Brain microvascular endothelial cell (primary cell): ENCODE measurements at regions not wholly inside any gene's neighbourhood (a gene's known extent, or its start where the extent isn't known, plus 50 kb on each side); places are given as distances from the start of the nearest gene placed in this dataset.
A peak's percentile ranks its signal among the peaks of the same experiment; 100 is the strongest.

Experiments
- DNase-seq: peaks from one replicate; pipeline ENCODE4 v3.0.0-alpha.2; 2020
- H3K27ac ChIP-seq: fragments of 250-450 bp; sonication (Bioruptor Pico); 2 replicates; pipeline ENCODE4 v1.5.1; 2020; ENCODE audit warnings: mild to moderate bottlenecking, moderate library complexity
- H3K27me3 ChIP-seq: fragments of 250-450 bp; sonication (Bioruptor Pico); replicated peaks from 2 replicates; pipeline ENCODE4 v1.5.1; 2020; ENCODE audit warnings: mild to moderate bottlenecking
- H3K36me3 ChIP-seq: fragments of 250-450 bp; sonication (Bioruptor Pico); replicated peaks from 2 replicates; pipeline ENCODE4 v1.5.1; 2020; ENCODE audit warnings: mild to moderate bottlenecking
- H3K4me3 ChIP-seq: 2 replicates; pipeline ENCODE4 v1.5.1; 2011; ENCODE audit warnings: low read depth, mild to moderate bottlenecking, control low read depth, low read length, moderate library complexity
- in situ Hi-C: cut with HindIII; loops from 2 replicates; pipeline ENCODE4 v1.10.0; 2017; ENCODE audit warnings: low sequenced_read_pairs, low pct_ligation_motif_present
- TF ChIP-seq, protein P1 (sequence below): IDR thresholded peaks from 2 replicates; pipeline ENCODE4 v1.5.1; 2011; ENCODE audit warnings: low read depth, mild to moderate bottlenecking, moderate library complexity, low read length, control low read depth, inconsistent platforms; ENCODE audit errors: missing control alignments

DNA sequence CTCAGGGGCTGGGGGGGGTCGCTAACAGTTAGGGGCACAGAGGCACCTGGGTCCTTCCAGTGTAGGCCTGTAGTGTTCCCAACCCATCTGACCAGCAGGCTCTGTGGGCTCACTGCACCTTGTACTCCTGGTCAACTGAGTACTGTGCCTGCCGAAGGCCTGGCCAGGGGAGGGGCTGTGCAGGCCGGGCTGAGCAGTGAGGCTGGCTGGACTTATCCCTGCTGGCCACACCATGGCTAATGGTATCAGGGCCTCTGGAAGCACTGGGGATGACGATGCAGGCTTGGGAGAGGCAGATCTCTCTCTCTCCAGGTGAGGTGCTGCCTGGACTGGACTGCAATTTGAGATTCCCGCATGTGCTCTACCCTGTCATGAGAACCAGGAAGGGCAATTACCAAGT lies 58.9 kb upstream of the SDK2 start:
- in situ Hi-C loops = no loop called here
- Histone ChIP-seq H3K27me3 (no peaks in the 10 kb centered on the region), H3K4me3 (no peak overlapping the region), H3K36me3 (no peaks in the 10 kb centered on the region), H3K27ac (no peak overlapping the region)
- DNase-seq = no peak
- TF ChIP-seq, protein P1, sequence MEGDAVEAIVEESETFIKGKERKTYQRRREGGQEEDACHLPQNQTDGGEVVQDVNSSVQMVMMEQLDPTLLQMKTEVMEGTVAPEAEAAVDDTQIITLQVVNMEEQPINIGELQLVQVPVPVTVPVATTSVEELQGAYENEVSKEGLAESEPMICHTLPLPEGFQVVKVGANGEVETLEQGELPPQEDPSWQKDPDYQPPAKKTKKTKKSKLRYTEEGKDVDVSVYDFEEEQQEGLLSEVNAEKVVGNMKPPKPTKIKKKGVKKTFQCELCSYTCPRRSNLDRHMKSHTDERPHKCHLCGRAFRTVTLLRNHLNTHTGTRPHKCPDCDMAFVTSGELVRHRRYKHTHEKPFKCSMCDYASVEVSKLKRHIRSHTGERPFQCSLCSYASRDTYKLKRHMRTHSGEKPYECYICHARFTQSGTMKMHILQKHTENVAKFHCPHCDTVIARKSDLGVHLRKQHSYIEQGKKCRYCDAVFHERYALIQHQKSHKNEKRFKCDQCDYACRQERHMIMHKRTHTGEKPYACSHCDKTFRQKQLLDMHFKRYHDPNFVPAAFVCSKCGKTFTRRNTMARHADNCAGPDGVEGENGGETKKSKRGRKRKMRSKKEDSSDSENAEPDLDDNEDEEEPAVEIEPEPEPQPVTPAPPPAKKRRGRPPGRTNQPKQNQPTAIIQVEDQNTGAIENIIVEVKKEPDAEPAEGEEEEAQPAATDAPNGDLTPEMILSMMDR = no peak

DNA sequence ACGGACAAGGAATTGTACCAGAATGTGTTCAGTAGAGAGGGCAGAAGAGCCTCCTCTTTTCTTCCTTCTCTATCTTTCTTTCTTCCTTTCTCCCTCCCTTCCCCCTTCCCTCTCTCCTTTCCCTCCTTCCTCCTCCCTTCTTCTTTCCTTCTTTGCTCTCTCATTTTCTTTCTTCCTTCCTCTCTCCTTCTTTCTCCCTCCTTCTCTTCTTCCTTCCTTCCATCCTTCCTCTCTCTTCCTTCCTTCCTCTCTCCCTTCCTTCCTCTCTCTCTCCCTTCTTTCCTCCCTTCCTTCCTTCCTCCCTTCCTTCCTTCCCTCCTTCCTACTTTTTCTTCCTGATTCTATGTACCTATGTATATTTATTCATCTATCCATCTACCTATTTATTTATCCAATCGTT lies 59.7 kb upstream of the SDK2 start:
- no peaks in the 10 kb centered on the region for H3K27me3 ChIP-seq
- TF ChIP-seq, protein P1 = no peak
- no peaks in the 10 kb centered on the region for H3K36me3 ChIP-seq
- H3K4me3 ChIP-seq = no peak overlapping the region
- in situ Hi-C loops = no loop called here
- no peak for DNase-seq
- H3K27ac ChIP-seq = no peak overlapping the region

DNA sequence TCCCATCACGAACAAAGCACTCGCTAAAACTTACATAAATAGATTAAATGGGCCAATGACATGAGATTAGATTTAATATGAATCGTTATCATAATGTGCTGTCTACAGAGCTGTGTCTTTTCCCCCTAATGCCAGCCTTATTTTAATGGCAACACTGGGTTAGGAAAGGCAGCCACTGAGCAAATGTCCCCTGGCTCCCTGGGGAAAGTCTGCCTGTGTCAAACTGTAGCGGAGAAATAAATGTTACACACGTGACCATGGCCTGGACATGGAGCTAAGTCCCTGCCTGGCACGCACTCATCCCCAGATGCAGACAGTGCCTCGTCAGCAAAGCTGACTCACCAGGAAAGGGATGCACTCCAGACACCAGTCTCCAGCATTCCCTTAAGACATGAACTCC lies 61.3 kb upstream of the SDK2 start:
- H3K4me3 ChIP-seq = no peak overlapping the region
- in situ Hi-C loops = no loop called here
- H3K36me3 ChIP-seq = no peaks in the 10 kb centered on the region
- no peak overlapping the region for H3K27ac ChIP-seq
- DNase-seq = peak; percentile 40
- H3K27me3 ChIP-seq = no peaks in the 10 kb centered on the region
- TF ChIP-seq, protein P1 = no peak

DNA sequence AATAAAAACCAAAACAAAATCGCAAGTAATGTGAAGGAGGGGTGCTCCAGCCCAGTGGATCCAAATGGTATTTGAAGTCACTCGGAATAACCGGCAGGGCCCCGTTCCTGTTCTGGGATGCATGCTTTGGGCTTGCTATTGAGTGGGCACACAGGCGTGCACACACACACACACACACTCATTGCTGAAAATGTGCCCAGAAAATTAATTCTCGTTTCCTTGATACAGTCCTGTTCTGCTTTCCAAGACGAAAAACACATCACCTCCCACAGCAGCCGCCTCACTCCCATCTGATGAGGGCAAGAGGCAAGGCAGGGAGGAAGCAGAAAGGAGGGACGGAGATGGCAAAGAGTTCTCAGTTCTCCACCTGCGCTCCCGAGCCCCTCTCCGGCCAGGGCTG lies 62.2 kb upstream of the SDK2 start:
- H3K27ac ChIP-seq = no peak overlapping the region
- no peak for DNase-seq
- H3K36me3 ChIP-seq = no peaks in the 10 kb centered on the region
- TF ChIP-seq, protein P1 = no peak
- no peak overlapping the region for H3K4me3 ChIP-seq
- in situ Hi-C loops = no loop called here
- no peaks in the 10 kb centered on the region for H3K27me3 ChIP-seq

DNA sequence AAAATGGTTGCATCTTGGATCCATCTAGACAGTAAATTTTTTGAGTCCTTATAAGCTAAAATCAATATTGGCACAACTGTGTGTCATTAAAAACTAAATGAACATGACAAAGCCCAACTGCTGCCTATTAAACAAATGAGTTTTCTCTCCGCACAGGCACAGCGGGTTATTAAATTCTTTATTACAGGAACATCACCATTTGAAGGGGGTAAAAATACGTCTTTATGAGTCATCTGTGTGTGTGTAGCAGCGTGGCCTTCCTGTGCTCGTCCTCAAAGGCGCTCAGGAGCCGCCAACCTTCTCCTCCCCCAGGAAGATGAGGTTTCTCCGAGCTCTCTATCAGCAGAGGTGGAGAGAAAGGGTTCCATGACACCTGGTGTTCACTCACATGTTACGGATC lies 62.6 kb upstream of the SDK2 start:
- Histone ChIP-seq H3K27me3 (no peaks in the 10 kb centered on the region), H3K4me3 (no peak overlapping the region), H3K36me3 (no peaks in the 10 kb centered on the region), H3K27ac (no peak overlapping the region)
- DNase-seq = no peak
- in situ Hi-C loops = no loop called here
- TF ChIP-seq, protein P1 = no peak

DNA sequence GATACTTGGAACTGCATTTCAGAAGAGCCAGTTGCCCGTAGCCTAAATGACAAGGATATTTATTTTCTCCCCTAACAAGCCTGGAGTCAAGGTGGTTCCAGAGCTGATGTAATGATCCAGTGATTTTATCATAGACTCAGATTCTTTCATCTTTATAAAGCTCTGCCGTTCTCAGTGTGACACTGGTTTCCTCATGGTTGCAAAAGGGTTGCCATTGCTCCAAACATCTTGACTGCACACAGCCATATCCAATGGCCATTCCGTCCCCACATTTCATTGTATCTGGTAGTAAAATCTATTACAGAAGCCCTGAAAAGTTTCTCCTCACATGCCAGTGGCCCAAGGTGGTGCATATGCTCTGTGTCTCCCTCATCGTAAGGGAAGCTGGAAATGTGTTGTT lies 63.1 kb upstream of the SDK2 start:
- TF ChIP-seq, protein P1 = no peak
- DNase-seq = no peak
- no peak overlapping the region for H3K4me3 ChIP-seq
- no peaks in the 10 kb centered on the region for H3K27me3 ChIP-seq
- in situ Hi-C loops = no loop called here
- no peak overlapping the region for H3K27ac ChIP-seq
- H3K36me3 ChIP-seq = no peaks in the 10 kb centered on the region
